ENCODE measurements at regions not wholly inside any gene's neighbourhood (a gene's known extent, or its start where the extent isn't known, plus 50 kb on each side); places are given as distances from the start of the nearest gene placed in this dataset.

- no peak for TF ChIP-seq CTCF (conservative IDR thresholded peaks at IDR 0.05 in 1 of 2, IDR thresholded peaks at IDR 0.05 in 1 of 2; ENCODE audit: low read depth in 1 of 2, low read length in 2 of 2)
- TF ChIP-seq EZH2 (IDR thresholded peaks at IDR 0.05; ENCODE audit: low read length, missing control alignments) = no peak
These were observed 268.0 kb upstream of the ARHGEF26 start for GRCh38 chr3:153853163-153853562.

All from fibroblast of lung (primary cell).